NCI-H1930 (cell line): ENCODE measurements at regions not wholly inside any gene's neighbourhood (a gene's known extent, or its start where the extent isn't known, plus 50 kb on each side); places are given as distances from the start of the nearest gene placed in this dataset.
A peak's percentile ranks its signal among the peaks of the same experiment; 100 is the strongest.

Experiments
- DNase-seq, 2 experiments: peaks; one replicate each; lab custom pipeline; 2025; lab: John Stamatoyannopoulos, UW

- no peak for DNase-seq
Observed at GRCh38 chr20:22652681-22653588, 68.6 kb upstream of the FOXA2 start.

DNA sequence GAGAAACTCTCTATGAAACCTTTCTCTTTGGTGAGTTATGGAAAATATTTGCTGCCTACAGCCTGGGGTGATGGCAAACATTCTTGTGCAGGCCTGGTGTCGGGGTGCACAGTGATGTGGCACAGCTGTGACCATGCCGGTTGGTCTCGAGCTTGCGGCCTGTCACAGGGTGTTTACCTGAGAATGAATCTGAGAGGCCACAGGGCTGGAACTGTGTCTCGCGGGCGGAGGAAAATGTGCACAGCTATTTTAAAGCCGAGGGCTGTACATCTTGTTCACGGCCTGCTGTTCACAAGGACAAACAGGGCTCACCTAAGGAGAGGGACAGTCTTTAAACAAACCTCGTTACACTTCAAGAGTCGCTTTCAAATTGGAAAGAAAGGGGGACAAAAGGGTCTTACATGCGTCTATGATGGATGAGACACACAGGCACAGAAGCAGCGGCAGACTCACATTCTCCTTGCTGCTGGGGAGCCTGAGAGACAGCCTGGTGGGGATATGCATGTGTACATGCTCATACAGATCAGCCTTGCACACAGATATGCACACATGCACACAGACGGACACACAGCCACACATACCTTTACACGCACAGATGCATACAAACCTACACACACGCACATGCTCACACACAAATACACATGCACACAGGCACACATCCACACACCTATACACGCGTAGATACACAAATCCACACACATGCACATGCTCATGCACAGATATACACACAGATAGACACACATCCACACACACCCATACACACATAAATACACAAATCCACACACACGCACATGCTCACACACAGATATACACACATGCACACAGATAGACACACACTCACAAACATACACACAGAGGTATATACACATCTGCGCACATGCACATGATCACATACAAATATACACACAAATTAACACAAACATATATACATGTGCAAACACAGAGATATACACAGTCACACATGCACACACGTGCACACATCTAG, 69.6 kb upstream of the FOXA2 start:
- no peak for DNase-seq

- no peak for DNase-seq
Observed at GRCh38 chr20:22663528-22664025, 79.2 kb upstream of the FOXA2 start.

DNA sequence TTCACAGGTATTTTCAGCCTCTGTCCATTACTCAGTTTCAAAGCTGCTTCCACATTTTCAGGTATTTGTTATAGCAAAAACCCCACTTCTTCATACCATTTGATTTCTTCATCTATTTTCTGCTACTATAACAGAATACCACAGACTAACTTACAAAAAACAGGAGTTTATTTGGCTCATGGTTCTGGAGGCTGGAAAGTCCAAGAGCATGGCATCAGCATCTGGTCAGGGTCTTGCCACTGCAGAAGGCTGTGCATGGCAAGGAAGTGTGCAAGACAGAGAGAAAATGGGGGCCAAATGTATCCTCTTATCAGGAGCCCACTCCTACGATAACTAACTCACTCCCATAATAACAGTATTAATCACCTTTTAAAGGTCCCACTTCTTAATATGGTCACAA, 82.8 kb upstream of the FOXA2 start:
- DNase-seq = no peak

DNA sequence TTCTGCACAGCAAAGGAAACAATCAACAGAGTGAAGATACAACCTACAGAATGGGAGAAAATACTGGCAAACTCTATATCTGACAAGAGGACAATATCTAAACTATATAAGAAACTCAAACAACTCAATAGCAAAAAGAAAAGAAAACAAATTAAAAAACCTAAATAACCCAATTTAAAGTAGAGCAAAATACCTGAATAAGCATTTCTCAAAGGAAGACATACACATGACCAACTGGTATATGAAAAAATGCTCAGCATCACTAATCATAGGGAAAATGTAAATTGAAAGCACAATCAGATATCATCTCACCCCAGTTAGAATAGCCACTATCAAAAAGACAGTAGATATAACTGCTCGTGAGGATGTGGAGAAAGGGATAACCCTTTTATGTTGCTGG, 87.8 kb upstream of the FOXA2 start:
- no peak for DNase-seq

- no peak for DNase-seq
Observed at GRCh38 chr20:22673467-22673866, 89.1 kb upstream of the FOXA2 start.

GRCh38 chr20:22675341-22675740, 91.0 kb upstream of the FOXA2 start:
- no peak for DNase-seq

DNA sequence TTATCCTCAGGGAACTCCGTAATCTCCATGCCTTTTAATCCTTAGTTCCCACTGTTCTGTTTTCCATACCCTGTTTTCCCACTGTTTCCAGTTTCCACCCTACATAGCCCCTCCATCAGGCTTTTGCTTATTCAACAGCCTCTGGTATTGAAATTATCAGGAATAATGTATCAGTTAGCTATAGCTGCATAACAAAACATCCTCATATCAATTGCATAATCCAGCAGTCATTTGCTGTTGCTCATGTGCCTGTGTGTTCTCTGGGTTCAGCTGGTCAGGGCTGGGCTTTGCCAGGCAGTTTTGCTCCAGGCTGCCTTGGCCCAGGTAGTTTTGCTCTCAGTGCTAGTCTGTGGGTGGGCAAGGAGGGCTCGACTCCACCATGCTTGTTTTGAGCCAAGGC, 94.3 kb upstream of the FOXA2 start:
- no peak for DNase-seq

DNA sequence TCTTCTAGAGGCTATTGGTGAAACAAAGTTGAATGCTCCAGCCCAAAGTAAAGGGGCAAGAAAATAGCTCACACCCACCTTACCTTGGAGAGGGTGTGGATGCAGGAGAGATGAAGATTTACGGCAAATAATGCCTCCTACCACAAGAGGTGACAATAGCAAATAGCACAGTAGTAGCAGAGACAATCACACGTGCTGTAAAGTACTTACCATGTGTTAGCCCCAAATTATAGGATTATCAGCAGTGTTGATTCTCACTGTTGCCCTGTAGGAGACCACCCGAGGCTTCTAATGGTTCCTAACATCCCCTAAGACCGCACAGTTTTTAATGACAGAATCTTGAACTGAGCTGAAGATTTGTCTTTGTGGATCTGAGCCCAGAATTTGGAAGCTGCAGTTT, 94.8 kb upstream of the FOXA2 start:
- no peak for DNase-seq

- DNase-seq = no peak
Observed at GRCh38 chr20:22680031-22680740, 95.8 kb upstream of the FOXA2 start.

DNA sequence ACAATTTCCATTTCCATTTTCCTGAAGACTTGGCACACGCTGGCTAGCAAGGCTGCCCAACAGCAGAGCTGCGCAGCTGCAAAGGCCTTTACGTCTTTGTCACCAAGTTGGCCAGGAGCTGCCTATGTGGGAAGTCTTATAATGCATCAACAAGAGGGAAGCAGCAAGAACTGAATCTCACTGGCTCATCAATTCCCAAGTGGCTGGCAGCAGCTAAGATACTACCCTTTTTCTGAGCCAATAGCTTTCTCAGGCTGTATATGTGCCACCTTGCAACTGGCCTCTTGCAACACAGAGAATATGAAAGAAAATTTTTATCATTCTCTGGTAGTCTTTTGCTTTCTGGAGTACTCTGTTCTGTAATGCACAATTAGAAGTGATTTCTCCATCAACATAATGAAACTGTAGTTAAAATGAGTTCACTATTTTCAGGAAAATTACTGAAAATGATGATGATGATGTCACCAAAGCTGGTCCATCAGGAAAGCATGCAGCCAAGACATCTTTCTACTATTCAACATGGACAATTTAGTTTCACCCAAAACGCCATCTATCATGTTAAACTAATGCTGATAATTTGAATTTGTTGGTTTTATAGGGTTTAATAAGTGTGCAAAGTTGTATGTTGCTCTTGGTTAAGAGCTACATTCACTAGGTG, 97.3 kb upstream of the FOXA2 start:
- DNase-seq = no peak

GRCh38 chr20:22682381-22682780, 98.0 kb upstream of the FOXA2 start:
- DNase-seq = no peak

- DNase-seq = peak; percentile 79 to 85
Observed at GRCh38 chr20:22684072-22684762, 99.8 kb upstream of the FOXA2 start.

- DNase-seq = peak in 1 of 2 experiments; percentile 35
Observed at GRCh38 chr20:22684763-22685443, 100.5 kb upstream of the FOXA2 start.

DNA sequence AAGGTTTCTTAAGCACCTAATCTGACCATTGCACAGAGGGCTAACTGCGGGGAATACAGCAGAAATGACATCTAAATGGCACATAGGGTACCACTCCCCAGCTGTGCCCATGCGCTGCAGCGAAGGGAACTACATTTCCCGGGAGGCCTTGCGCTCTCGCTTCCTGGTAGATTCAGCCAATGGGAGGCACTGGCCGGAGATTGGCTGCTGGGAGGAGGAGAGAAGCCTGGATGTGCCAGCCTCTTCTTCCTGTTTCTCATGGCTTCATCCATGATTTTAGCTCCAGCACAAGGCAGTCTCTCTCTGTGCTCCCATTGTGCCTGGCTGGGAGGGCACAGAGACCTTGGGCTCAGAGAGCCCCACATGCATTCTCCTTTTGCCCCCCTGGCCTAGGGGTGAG, 101.7 kb upstream of the FOXA2 start:
- DNase-seq = peak; percentile 60 to 66

DNA sequence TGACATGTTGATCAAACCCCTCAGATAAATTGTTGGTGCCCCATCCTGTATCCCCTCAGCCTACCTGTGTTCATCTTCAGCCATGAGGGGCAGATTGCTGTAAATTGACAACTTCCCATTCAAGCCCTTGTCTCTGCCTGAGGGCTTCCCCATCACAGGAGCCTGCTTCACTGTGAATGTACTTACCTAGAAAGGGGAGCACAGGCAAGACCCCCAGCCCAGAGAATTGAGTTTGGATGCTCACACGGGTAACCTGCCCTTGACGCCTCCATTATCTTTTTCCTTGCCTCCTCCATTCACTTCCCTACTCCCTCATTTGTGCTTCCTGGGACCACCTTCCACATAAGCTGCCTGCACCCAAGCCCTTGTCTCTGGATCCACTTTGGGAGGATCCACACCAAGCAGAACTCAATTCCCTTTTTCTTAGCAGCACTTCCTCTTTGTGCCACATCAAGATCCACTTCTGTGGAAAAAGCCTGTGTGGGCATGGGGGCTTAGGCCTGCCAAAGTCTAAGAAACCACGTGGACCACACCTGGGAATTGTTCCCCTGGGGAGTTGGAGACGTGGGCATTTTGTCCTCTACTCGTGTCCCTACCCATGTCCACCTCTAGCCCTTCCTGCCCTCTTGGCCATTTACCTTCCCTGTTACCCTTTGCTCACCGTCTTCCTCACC, 103.4 kb upstream of the FOXA2 start:
- no peak for DNase-seq

DNA sequence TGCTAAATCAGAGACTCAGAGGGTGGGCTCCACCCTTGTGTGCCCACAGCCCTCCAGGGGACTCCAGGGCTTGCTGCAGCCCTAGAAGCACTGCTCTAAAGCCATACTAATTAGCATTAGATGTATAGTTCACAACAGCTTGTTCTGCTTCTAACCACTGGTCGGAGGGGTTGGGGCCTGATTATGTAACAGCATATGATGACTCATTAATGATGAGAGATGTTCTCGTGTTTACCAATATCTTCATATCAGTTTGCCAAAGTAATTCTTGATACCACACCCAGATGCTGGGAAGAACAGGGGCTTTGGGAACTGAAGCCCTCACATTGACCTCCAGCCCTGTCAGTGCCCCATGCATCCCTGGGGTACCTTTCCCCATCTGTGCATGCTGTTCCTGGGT, 104.1 kb upstream of the FOXA2 start:
- DNase-seq = no peak

GRCh38 chr20:22689266-22689665, 104.9 kb upstream of the FOXA2 start:
- DNase-seq = no peak

DNA sequence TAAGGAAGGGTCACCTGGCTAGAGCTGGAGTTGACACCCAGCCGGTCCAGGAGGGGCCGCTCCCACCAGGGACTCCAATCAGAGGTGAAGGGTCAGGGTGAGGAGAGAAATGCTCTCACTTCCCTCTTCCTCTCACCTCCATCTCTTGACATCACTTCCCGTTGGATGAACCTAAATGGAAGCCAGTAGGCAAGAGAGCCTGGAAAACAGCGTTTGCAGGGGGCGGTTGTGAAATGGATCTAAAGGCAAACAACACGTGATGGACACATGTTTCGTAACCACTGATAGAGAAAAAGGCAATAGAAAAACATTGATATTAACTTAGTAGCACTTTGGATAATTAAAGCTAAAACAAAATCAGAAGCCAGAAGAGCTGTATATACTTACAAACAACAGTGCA, 105.6 kb upstream of the FOXA2 start:
- no peak for DNase-seq
